AG04449 (cell line): ENCODE measurements at regions not wholly inside any gene's neighbourhood (a gene's known extent, or its start where the extent isn't known, plus 50 kb on each side); places are given as distances from the start of the nearest gene placed in this dataset.

Experiments used
- CTCF ChIA-PET: fragments of 350-600 bp; formaldehyde crosslinking; extraction: SDS; loops from one replicate; lab custom pipeline; 2021; ENCODE audit warnings: antibody characterized with exemption; lab: Yijun Ruan, JAX
- POLR2A ChIA-PET: fragments of 400-600, 350-600 bp; formaldehyde crosslinking; extraction: SDS; loops from one replicate; lab custom pipeline; 2020; ENCODE audit warnings: antibody characterized with exemption, inconsistent platforms; lab: Yijun Ruan, JAX
- DNase-seq: peaks from one replicate; pipeline ENCODE4 v3.0.0-alpha.2; 2010; ENCODE audit warnings: low read depth, low spot score
- H3K4me3 ChIP-seq: 2 replicates; pipeline ENCODE4 v1.5.1; 2011; ENCODE audit warnings: low read depth, mild to moderate bottlenecking, control low read depth, low read length
- TF ChIP-seq, protein P1 (sequence below): IDR thresholded peaks from one replicate; pipeline ENCODE4 v1.5.1; 2011; ENCODE audit warnings: mild to moderate bottlenecking, moderate library complexity, low read length, control low read depth, inconsistent platforms; ENCODE audit not compliant: insufficient read depth; ENCODE audit errors: missing control alignments

DNA sequence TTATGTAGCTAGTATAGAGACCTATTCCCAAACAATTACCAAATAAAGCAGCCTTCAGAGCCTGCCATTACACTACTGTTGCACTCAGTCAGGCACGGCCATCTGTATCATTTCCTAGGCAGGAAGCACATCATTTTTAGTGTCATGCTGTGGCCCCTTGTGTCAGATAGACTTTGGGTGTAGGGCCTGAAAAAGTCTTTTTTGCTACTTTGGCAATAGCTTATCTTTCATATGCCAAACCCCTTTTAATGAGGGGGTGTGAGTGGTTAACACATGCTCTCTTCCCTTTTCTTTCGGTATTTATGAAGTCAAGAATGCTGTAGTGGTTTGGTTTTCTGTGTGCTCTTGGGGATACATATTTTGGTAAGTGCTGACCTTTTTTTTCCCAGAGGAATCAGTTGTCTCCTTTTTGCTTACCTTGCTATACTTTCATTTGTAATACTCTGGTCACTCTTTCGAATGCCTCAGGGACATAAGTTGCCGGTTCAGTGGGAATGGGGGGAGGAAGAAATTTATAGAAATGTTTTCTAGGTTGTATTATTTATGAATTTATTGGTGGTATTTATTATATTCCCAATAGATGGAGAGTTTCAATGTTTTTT, 209.8 kb downstream of the CSNK1G3 start:
- TF ChIP-seq, protein P1, sequence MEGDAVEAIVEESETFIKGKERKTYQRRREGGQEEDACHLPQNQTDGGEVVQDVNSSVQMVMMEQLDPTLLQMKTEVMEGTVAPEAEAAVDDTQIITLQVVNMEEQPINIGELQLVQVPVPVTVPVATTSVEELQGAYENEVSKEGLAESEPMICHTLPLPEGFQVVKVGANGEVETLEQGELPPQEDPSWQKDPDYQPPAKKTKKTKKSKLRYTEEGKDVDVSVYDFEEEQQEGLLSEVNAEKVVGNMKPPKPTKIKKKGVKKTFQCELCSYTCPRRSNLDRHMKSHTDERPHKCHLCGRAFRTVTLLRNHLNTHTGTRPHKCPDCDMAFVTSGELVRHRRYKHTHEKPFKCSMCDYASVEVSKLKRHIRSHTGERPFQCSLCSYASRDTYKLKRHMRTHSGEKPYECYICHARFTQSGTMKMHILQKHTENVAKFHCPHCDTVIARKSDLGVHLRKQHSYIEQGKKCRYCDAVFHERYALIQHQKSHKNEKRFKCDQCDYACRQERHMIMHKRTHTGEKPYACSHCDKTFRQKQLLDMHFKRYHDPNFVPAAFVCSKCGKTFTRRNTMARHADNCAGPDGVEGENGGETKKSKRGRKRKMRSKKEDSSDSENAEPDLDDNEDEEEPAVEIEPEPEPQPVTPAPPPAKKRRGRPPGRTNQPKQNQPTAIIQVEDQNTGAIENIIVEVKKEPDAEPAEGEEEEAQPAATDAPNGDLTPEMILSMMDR: no peak
- POLR2A ChIA-PET: no interaction called here
- DNase-seq: no peak
- no peak overlapping the region for H3K4me3 ChIP-seq
- CTCF ChIA-PET: no interaction called here

DNA sequence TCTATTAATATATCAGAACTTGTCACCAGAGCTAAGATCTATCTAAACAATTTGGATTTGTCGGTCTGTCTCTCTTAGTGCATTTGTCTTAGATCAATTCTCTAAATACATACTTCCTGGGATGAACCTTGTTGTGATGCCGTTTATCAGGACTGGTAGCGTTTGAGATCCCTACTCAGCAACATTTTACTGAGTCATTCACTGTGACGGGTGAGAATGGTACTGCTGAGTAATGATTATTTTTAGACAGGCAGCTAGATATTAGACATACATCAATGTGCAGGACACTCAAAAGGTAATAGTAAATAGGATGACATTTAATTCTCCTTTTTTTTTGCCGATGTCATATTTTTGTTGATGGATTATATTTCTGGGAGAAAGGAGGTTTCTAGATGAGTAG, 209.0 kb downstream of the CSNK1G3 start:
- ChIA-PET POLR2A (interaction anchor here (0.6 kb wide), 1 partner anchor 24 kb away, joined by 3 read pairs; no protein-coding TSS in a partner anchor), CTCF (no interaction called here)
- TF ChIP-seq, protein P1: no peak
- no peak for DNase-seq
- H3K4me3 ChIP-seq: no peak overlapping the region

DNA sequence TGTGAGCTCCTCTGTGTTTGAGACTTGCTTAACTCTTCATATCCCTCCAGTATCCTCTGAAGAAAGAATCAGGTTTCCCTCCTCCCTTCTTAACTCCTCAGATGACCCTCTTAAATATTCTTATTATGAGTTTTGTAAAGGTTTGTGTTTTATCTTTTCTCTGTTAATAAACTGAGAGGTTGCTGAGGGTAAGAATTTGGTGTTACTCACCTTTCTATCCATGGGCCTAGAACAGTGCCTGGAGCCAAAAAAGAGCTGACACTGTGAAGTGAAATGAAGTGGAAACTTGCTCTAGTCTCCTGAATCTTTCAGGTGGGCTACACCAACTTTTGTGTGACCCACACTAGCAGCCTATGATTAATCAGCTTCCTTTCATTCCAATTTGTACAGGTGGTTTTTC, 208.4 kb downstream of the CSNK1G3 start:
- DNase-seq: no peak
- TF ChIP-seq, protein P1: no peak
- POLR2A ChIA-PET: no interaction called here
- CTCF ChIA-PET: no interaction called here
- H3K4me3 ChIP-seq: no peak overlapping the region

DNA sequence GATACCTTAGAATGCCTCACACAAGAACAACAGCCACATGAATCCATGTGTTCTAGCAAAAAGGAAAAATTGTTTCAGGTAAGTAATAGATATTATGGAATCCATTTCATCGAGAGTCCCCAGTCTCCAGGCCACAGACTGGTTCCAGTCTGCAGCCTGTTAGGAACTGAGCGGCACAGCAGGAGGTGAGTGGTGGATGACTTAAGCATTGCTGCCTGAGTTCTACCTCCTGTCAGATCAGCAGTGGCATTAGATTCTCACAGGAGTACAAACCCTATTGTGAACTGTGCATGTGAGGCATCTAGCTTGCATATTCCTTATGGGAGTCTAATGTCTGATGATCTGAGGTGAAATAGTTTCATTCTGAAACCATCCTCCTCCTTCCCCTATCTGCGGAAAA, 207.0 kb downstream of the CSNK1G3 start:
- POLR2A ChIA-PET: no interaction called here
- CTCF ChIA-PET: no interaction called here
- no peak for DNase-seq
- TF ChIP-seq, protein P1: no peak
- no peak overlapping the region for H3K4me3 ChIP-seq

DNA sequence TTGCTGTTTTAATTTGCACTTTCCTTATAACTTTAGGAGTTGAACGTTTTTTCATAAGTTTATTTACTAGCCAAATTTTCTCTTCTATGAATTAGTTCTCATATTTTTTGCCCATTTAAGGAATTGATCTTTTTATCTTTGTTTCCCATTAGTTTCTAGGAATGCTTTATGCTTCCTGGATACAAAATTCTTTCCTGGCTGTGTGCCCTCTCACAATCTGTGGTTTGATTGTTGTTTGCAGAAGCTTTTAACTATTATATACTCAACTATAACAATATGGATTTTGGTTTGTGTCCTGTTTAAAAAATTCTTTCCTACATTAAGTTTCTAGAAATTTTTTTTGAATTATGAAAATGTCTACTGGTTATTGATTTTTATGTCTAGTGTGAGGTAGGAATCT, 206.3 kb downstream of the CSNK1G3 start:
- no peak for DNase-seq
- TF ChIP-seq, protein P1: no peak
- ChIA-PET CTCF (no interaction called here), POLR2A (no interaction called here)
- H3K4me3 ChIP-seq: no peak overlapping the region

DNA sequence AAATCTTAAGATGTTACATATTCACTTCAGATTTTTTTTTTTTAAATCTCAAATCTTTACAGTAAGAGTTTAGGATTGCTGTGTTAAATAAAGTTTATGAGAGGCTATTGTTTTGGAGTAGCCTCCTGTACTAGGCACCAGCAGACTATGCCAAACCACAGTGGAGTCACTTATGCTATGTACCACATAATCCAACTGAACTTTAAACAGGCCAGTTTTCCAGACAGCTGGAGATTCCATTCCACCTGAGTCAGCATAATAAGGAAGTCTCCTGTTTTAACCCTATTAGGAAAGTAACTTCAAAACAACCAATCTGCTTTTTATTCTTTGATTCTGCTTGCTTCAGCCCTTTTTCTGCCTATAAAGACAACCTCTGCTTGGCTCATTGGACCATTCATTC, 205.2 kb downstream of the CSNK1G3 start:
- DNase-seq: no peak
- POLR2A ChIA-PET: no interaction called here
- TF ChIP-seq, protein P1: no peak

More for the DNA sequence above, 205.2 kb downstream of the CSNK1G3 start:
- CTCF ChIA-PET: no interaction called here
- H3K4me3 ChIP-seq: no peak overlapping the region
